ENCODE measurements at regions not wholly inside any gene's neighbourhood (a gene's known extent, or its start where the extent isn't known, plus 50 kb on each side); places are given as distances from the start of the nearest gene placed in this dataset.

GRCh38 chr5:96285823-96286222, 147.2 kb downstream of the PCSK1 start:
- no peak for DNase-seq (ENCODE audit: low read depth in 1 of 2, low spot score in 2 of 2)
- Histone ChIP-seq H2BK5ac (ENCODE audit: low read depth, low read length) (no peak overlapping the region), H2AK5ac (ENCODE audit: low read depth, low read length) (no peak overlapping the region), H3K4ac (replicated peaks; ENCODE audit: insufficient read length, low read depth, low read length) (no peak overlapping the region), H3K4me3 (ENCODE audit: extremely low read depth in 1 of 4, insufficient read depth in 2 of 4, low read depth in 3 of 4, low read length in 4 of 4) (peak overlapping the region in 1 of 4 experiments; percentile 5; a peak in 1 of 8 replicates), H3K27ac (ENCODE audit: low read depth, low read length) (no peak overlapping the region), H3K56ac (replicated peaks; ENCODE audit: insufficient read length, low read depth, low read length) (no peak overlapping the region), H3K4me1 (replicated peaks in 1 of 4; ENCODE audit: control insufficient read depth in 3 of 4, insufficient read depth in 4 of 4, low read length in 3 of 4) (peaks cover 0 to 4% (median 2%) of the 10 kb centered on the region in 4 experiments; a peak in 2 of 7 replicates), H4K8ac (ENCODE audit: extremely low read depth, insufficient read depth, low read length) (no peak overlapping the region), H2BK15ac (ENCODE audit: low read length) (no peak overlapping the region), H3K79me2 (ENCODE audit: control insufficient read depth in 1 of 2, insufficient read depth in 2 of 2, low read length in 2 of 2) (no peaks in the 10 kb centered on the region), H2BK12ac (ENCODE audit: low read depth, low read length) (no peak overlapping the region), H3K36me3 (ENCODE audit: control insufficient read depth in 2 of 4, insufficient read depth in 4 of 4, low read length in 3 of 4) (no peaks in the 10 kb centered on the region), H3K4me2 (ENCODE audit: insufficient read depth in 1 of 2, low read depth in 2 of 2, low read length in 2 of 2) (no peak overlapping the region), H3K23ac (ENCODE audit: insufficient read length) (no peak overlapping the region), H3K14ac (ENCODE audit: insufficient read length) (no peak overlapping the region), H3K79me1 (ENCODE audit: low read depth, low read length) (no peaks in the 10 kb centered on the region), H3K27me3 (replicated peaks in 1 of 4; ENCODE audit: control insufficient read depth in 3 of 4, extremely low read depth in 1 of 4, insufficient read depth in 3 of 4, low read length in 3 of 4) (no peaks in the 10 kb centered on the region), H2AFZ (ENCODE audit: low read length) (no peak overlapping the region), H4K91ac (replicated peaks; ENCODE audit: insufficient read length, low read length) (no peak overlapping the region), H2BK20ac (ENCODE audit: low read length) (no peak overlapping the region), H4K5ac (ENCODE audit: insufficient read length, low read depth, low read length) (no peak overlapping the region), H3K18ac (ENCODE audit: extremely low read depth, low read length) (no peak overlapping the region), H4K20me1 (replicated peaks in 1 of 2; ENCODE audit: control insufficient read depth in 1 of 2, insufficient read depth in 2 of 2, low read length in 2 of 2) (no peaks in the 10 kb centered on the region), H2BK120ac (replicated peaks; ENCODE audit: low read depth, low read length) (no peak overlapping the region), H3K23me2 (ENCODE audit: low read depth, low read length) (no peaks in the 10 kb centered on the region), H3K9ac (replicated peaks in 1 of 4; ENCODE audit: extremely low read depth in 1 of 4, low read depth in 3 of 4, low read length in 3 of 4) (no peak overlapping the region), H3K9me3 (ENCODE audit: insufficient read depth in 2 of 2, low read depth in 1 of 2, low read length in 1 of 2) (peaks cover 0 to 3% of the 10 kb centered on the region in 2 experiments; a peak in 1 of 4 replicates)
- WGBS, 2 experiments (ENCODE audit: extremely low coverage in 1 of 2, insufficient coverage in 1 of 2, insufficient read length in 1 of 2, insufficient replicate concordance in 2 of 2, low coverage in 1 of 2, low lambda C conversion rate in 2 of 2, missing lambda C conversion rate in 1 of 2): 43% methylated on average over 1 of the region's 1 CpG; no CpG with 5 or more reads in 1 of the 2 experiments
- no peak for FAIRE-seq
- ChIA-PET CTCF (ENCODE audit: partially characterized antibody) (interaction anchor here (1.2 to 2.2 kb wide), 6 partner anchors 10 to 302 kb away, joined by 3 to 8 read pairs (median 4); no protein-coding TSS in a partner anchor), POLR2A (ENCODE audit: partially characterized antibody) (interaction anchor here (1.0 kb wide), 1 partner anchor 16 kb away, joined by 4 read pairs; no protein-coding TSS in a partner anchor)
- TF ChIP-seq SP2 (IDR thresholded peaks at IDR 0.05; ENCODE audit: low read length): no peak
- no peak for TF ChIP-seq JUND (IDR thresholded peaks at IDR 0.05; ENCODE audit: low read length)
- TF ChIP-seq KDM5A (IDR thresholded peaks at IDR 0.05; ENCODE audit: low read length): no peak
- TF ChIP-seq ATF3 (IDR thresholded peaks at IDR 0.05; ENCODE audit: insufficient read depth, low read depth, low read length): no peak
- TF ChIP-seq KDM1A (IDR thresholded peaks at IDR 0.05; ENCODE audit: borderline replicate concordance, low read length): no peak
- no peak for TF ChIP-seq CHD1 (IDR thresholded peaks at IDR 0.05; ENCODE audit: low read depth, low read length)
- no peak for TF ChIP-seq CEBPB (IDR thresholded peaks at IDR 0.05; ENCODE audit: low read depth, low read length)
- TF ChIP-seq CBX5 (IDR thresholded peaks at IDR 0.05; ENCODE audit: low read depth, low read length): no peak
- no peak for TF ChIP-seq POLR2AphosphoS5 (IDR thresholded peaks at IDR 0.05; ENCODE audit: low read depth, low read length)
- TF ChIP-seq POLR2A (IDR thresholded peaks at IDR 0.05; ENCODE audit: control extremely low read depth in 1 of 2, low read depth in 2 of 2, low read length in 2 of 2): no peak
- no peak for TF ChIP-seq SIRT6 (IDR thresholded peaks at IDR 0.05; ENCODE audit: low read length)
- TF ChIP-seq TCF12 (IDR thresholded peaks at IDR 0.05; ENCODE audit: low read depth, low read length): no peak
- no peak for TF ChIP-seq HDAC6 (IDR thresholded peaks at IDR 0.05; ENCODE audit: low read depth, low read length)
- TF ChIP-seq TBP (IDR thresholded peaks at IDR 0.05; ENCODE audit: low read depth, low read length): no peak
- no peak for TF ChIP-seq CTBP2 (IDR thresholded peaks at IDR 0.05; ENCODE audit: borderline replicate concordance, insufficient read depth, insufficient read length, low read length)
- TF ChIP-seq TAF1 (IDR thresholded peaks at IDR 0.05; ENCODE audit: low read depth, low read length): no peak
- no peak for TF ChIP-seq JUN (IDR thresholded peaks at IDR 0.05; ENCODE audit: low read depth, low read length)

Data from H1 (cell line).